MM.1S (cell line): ENCODE measurements at regions not wholly inside any gene's neighbourhood (a gene's known extent, or its start where the extent isn't known, plus 50 kb on each side); places are given as distances from the start of the nearest gene placed in this dataset.

Experiments
- DNase-seq: peaks from one replicate; pipeline ENCODE4 v3.0.0-alpha.2; 2015
- H2AFZ ChIP-seq: fragments of 300-600 bp; sonication (generic); 2 replicates; pipeline ENCODE4 v1.6.0; 2016; ENCODE audit warnings: antibody characterized with exemption, low read length
- H3F3A ChIP-seq: fragments of 300-600 bp; sonication (generic); 2 replicates; pipeline ENCODE4 v1.6.1; 2016; ENCODE audit warnings: mild to moderate bottlenecking, antibody characterized with exemption, low read length, moderate library complexity, mixed read lengths; ENCODE audit not compliant: insufficient read depth
- H3K27ac ChIP-seq: fragments of 300-600 bp; sonication (generic); 2 replicates; pipeline ENCODE4 v1.5.1; 2016; ENCODE audit warnings: mild to moderate bottlenecking, low read length
- H3K27me3 ChIP-seq: fragments of 300-600 bp; sonication (generic); replicated peaks from 2 replicates; pipeline ENCODE4 v1.6.0; 2016; ENCODE audit warnings: low read length; ENCODE audit not compliant: insufficient read depth
- H3K36me3 ChIP-seq: fragments of 300-600 bp; sonication (generic); replicated peaks from 2 replicates; pipeline ENCODE4 v1.6.1; 2016; ENCODE audit warnings: mild to moderate bottlenecking, low read length, mixed read lengths; ENCODE audit not compliant: insufficient read depth
- H3K4me1 ChIP-seq: fragments of 300-600 bp; sonication (generic); 2 replicates; pipeline ENCODE4 v1.6.1; 2016; ENCODE audit warnings: low read length, mixed read lengths
- H3K4me2 ChIP-seq: fragments of 300-600 bp; sonication (generic); 2 replicates; pipeline ENCODE4 v1.6.0; 2016; ENCODE audit warnings: low read depth, low read length
- H3K4me3 ChIP-seq: fragments of 300-600 bp; sonication (generic); 2 replicates; pipeline ENCODE4 v1.5.1; 2016; ENCODE audit warnings: low read length, mixed read lengths
- H3K79me2 ChIP-seq: fragments of 300-600 bp; sonication (generic); 2 replicates; pipeline ENCODE4 v1.6.1; 2016; ENCODE audit warnings: mixed run types, low read length, mixed read lengths
- H3K9ac ChIP-seq: fragments of 300-600 bp; sonication (generic); 2 replicates; pipeline ENCODE4 v1.6.1; 2016; ENCODE audit warnings: low read length, mixed read lengths
- H3K9me2 ChIP-seq: fragments of 300-600 bp; sonication (generic); replicated peaks from 2 replicates; pipeline ENCODE4 v1.6.1; 2016; ENCODE audit warnings: mild to moderate bottlenecking, low read length, mixed read lengths; ENCODE audit not compliant: insufficient read depth
- H3K9me3 ChIP-seq: fragments of 300-600 bp; sonication (generic); replicated peaks from 2 replicates; pipeline ENCODE4 v1.6.1; 2016; ENCODE audit warnings: mild to moderate bottlenecking, low read length, mixed read lengths; ENCODE audit not compliant: insufficient read depth
- H4K20me1 ChIP-seq: fragments of 300-600 bp; sonication (generic); 2 replicates; pipeline ENCODE4 v1.6.1; 2016; ENCODE audit warnings: mild to moderate bottlenecking, low read length, moderate library complexity, mixed read lengths; ENCODE audit not compliant: insufficient read depth
- EZH2 ChIP-seq: fragments of 300-600 bp; sonication (generic); optimal IDR thresholded peaks from 2 replicates; pipeline ENCODE3; 2017; ENCODE audit warnings: low read depth, mild to moderate bottlenecking, antibody characterized with exemption, low read length, mixed read lengths
- EZH2phosphoT487 ChIP-seq: fragments of 300-600 bp; sonication (generic); IDR thresholded peaks from 2 replicates; pipeline ENCODE4 v1.6.1; 2018; ENCODE audit warnings: antibody characterized with exemption, low read length
- TF ChIP-seq, protein P1 (sequence below): fragments of 300-600 bp; sonication (generic); IDR thresholded peaks from 2 replicates; pipeline ENCODE4 v1.5.1; 2016; ENCODE audit warnings: antibody characterized with exemption, low read length, mixed read lengths

DNA sequence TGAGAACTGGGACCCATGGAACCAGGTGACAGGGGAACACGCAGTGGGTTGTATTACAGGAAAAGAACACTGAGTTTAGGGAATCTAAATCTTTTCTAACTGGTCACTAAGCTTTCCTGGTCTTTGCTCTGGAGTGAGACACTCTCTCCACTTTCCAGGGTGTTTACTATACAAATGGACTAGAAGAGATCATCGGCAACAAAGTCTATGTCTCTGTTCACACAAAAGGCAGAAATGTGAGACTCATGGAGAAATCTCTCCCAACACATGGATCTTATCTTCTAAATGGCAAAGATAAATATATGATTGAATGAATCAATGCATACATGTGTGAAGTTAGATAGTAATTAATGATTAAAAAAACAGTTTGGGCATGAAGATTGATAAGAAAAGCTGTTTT, 101.6 kb upstream of the DPT start:
- Histone ChIP-seq H3K9ac (no peak overlapping the region), H4K20me1 (no peaks in the 10 kb centered on the region), H3K27me3 (no peaks in the 10 kb centered on the region), H2AFZ (no peak overlapping the region), H3K4me3 (no peak overlapping the region), H3K79me2 (no peaks in the 10 kb centered on the region), H3K9me2 (no peaks in the 10 kb centered on the region), H3K36me3 (no peaks in the 10 kb centered on the region), H3K4me2 (no peak overlapping the region), H3F3A (no peaks in the 10 kb centered on the region), H3K4me1 (no peaks in the 10 kb centered on the region), H3K27ac (no peak overlapping the region), H3K9me3 (no peaks in the 10 kb centered on the region)
- TF ChIP-seq, protein P1, sequence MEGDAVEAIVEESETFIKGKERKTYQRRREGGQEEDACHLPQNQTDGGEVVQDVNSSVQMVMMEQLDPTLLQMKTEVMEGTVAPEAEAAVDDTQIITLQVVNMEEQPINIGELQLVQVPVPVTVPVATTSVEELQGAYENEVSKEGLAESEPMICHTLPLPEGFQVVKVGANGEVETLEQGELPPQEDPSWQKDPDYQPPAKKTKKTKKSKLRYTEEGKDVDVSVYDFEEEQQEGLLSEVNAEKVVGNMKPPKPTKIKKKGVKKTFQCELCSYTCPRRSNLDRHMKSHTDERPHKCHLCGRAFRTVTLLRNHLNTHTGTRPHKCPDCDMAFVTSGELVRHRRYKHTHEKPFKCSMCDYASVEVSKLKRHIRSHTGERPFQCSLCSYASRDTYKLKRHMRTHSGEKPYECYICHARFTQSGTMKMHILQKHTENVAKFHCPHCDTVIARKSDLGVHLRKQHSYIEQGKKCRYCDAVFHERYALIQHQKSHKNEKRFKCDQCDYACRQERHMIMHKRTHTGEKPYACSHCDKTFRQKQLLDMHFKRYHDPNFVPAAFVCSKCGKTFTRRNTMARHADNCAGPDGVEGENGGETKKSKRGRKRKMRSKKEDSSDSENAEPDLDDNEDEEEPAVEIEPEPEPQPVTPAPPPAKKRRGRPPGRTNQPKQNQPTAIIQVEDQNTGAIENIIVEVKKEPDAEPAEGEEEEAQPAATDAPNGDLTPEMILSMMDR: no peak
- no peak for TF ChIP-seq EZH2phosphoT487
- no peak for TF ChIP-seq EZH2
- no peak for DNase-seq

DNA sequence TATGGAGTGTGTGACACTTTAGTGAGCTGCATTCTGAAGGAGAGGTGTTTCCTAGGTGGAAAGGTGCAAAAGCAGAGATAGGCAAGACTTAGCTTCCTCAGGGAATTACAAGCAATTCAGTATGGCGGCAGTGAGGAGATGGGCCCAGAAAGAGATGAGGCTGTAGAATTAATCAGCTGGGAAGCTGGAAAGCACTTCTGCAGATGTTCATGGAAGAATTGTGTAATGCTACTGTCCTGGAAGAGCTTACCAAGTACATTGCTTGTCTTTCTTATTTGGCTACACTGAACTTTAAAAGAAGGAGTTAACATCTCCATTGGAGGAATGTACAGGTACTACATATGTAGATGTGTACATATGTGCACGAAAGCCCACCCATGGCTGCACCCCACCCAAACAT, 103.7 kb upstream of the DPT start:
- no peak overlapping the region for H2AFZ ChIP-seq
- H4K20me1 ChIP-seq: no peaks in the 10 kb centered on the region
- no peak overlapping the region for H3K27ac ChIP-seq
- H3F3A ChIP-seq: no peaks in the 10 kb centered on the region
- no peaks in the 10 kb centered on the region for H3K36me3 ChIP-seq
- H3K9me3 ChIP-seq: no peaks in the 10 kb centered on the region
- H3K79me2 ChIP-seq: no peaks in the 10 kb centered on the region
- H3K4me1 ChIP-seq: no peaks in the 10 kb centered on the region
- no peak overlapping the region for H3K4me2 ChIP-seq
- TF ChIP-seq EZH2 (no peak), EZH2phosphoT487 (no peak)
- TF ChIP-seq, protein P1: no peak
- DNase-seq: no peak
- no peaks in the 10 kb centered on the region for H3K27me3 ChIP-seq
- H3K9ac ChIP-seq: no peak overlapping the region
- no peaks in the 10 kb centered on the region for H3K9me2 ChIP-seq
- no peak overlapping the region for H3K4me3 ChIP-seq

DNA sequence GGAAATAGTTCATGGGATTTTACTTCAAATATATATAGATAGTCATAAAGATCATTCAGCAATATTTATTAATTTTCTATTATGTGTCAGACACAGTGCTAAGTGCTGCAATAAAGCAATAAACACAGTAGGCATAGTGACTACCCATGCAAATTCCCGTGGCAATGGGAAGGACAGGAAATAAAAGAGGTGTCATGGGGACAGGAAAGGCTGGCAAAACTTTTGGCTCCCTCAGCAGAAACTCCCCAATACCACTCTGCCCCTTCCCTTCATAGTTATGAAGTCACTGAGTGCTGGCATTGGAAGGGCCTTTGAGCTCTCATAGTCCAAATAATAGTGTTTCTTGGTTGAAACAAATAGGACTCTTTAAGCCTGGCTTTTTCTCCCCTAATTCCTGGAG, 104.4 kb upstream of the DPT start:
- H3K36me3 ChIP-seq: no peaks in the 10 kb centered on the region
- no peak overlapping the region for H3K9ac ChIP-seq
- no peaks in the 10 kb centered on the region for H3K79me2 ChIP-seq
- no peak overlapping the region for H3K27ac ChIP-seq
- H3K4me2 ChIP-seq: no peak overlapping the region
- H3K4me1 ChIP-seq: no peaks in the 10 kb centered on the region
- H3K27me3 ChIP-seq: no peaks in the 10 kb centered on the region
- H3F3A ChIP-seq: no peaks in the 10 kb centered on the region
- no peaks in the 10 kb centered on the region for H3K9me3 ChIP-seq
- H3K9me2 ChIP-seq: no peaks in the 10 kb centered on the region
- H4K20me1 ChIP-seq: no peaks in the 10 kb centered on the region
- no peak overlapping the region for H2AFZ ChIP-seq
- TF ChIP-seq EZH2phosphoT487: no peak
- TF ChIP-seq, protein P1: no peak
- no peak for TF ChIP-seq EZH2
- no peak overlapping the region for H3K4me3 ChIP-seq
- DNase-seq: no peak

DNA sequence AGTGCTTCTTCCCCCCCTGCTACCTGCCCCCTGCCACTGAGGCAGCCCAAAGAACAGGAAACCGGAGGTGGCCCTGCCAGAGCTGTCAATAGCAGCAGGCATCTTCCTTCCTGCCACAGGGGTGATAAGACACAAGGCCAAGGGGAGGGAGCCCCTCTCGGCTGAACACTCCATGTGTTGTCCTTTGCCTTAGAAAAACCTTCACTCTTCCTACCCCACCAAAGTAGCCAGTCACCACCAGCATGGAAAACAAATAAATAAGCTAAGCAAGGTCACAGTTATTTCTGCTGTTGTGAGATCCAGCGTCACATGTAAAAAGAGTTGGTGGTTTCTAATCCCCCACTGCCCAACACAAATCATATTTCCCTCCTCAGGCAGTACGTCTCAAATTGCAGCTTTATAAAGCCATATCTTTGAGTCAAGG, 104.8 kb upstream of the DPT start:
- Histone ChIP-seq H3K79me2 (no peaks in the 10 kb centered on the region), H2AFZ (no peak overlapping the region)

More for the DNA sequence above, 104.8 kb upstream of the DPT start:
- DNase-seq: no peak
- H4K20me1 ChIP-seq: no peaks in the 10 kb centered on the region
- H3K27ac ChIP-seq: no peak overlapping the region
- TF ChIP-seq, protein P1: no peak
- TF ChIP-seq EZH2phosphoT487 (no peak), EZH2 (no peak)
- H3K36me3 ChIP-seq: no peaks in the 10 kb centered on the region
- no peak overlapping the region for H3K4me2 ChIP-seq
- H3K27me3 ChIP-seq: no peaks in the 10 kb centered on the region
- H3K4me3 ChIP-seq: no peak overlapping the region
- no peaks in the 10 kb centered on the region for H3F3A ChIP-seq
- no peaks in the 10 kb centered on the region for H3K9me3 ChIP-seq
- H3K9ac ChIP-seq: no peak overlapping the region
- no peaks in the 10 kb centered on the region for H3K9me2 ChIP-seq
- H3K4me1 ChIP-seq: no peaks in the 10 kb centered on the region
